NCI-H345 treated with DMSO at 0.1 percent for 48 hours (cell line): ENCODE measurements at regions not wholly inside any gene's neighbourhood (a gene's known extent, or its start where the extent isn't known, plus 50 kb on each side); places are given as distances from the start of the nearest gene placed in this dataset.
"Not testable (repeated sequence)": the region's sequence is repeated elsewhere in the genome, so short reads cannot be mapped to it uniquely, and the experiment has no call there.

Experiments used
- DNase-seq: peaks from one replicate; lab custom pipeline; 2025; ENCODE audit not compliant: unreplicated experiment; lab: John Stamatoyannopoulos, UW

- DNase-seq: no peak
These were observed 50.9 kb downstream of the ANXA2R start for GRCh38 chr5:42989190-42989589.

- DNase-seq: no peak
These were observed 51.6 kb downstream of the ANXA2R start for GRCh38 chr5:42988568-42988967.

GRCh38 chr5:42985129-42986037, 54.7 kb downstream of the ANXA2R start:
- DNase-seq: no peak

GRCh38 chr5:42984307-42984706, 55.8 kb downstream of the ANXA2R start:
- DNase-seq: no peak

GRCh38 chr5:42982107-42982622, 58.0 kb downstream of the ANXA2R start:
- DNase-seq: peak; percentile 38

GRCh38 chr5:42981417-42982106, 58.6 kb downstream of the ANXA2R start:
- not testable (repeated sequence) for DNase-seq

- not testable (repeated sequence) for DNase-seq
These were observed 59.1 kb downstream of the ANXA2R start for GRCh38 chr5:42981015-42981414.

- DNase-seq: not testable (repeated sequence)
These were observed 59.7 kb downstream of the ANXA2R start for GRCh38 chr5:42980391-42980790.

- not testable (repeated sequence) for DNase-seq
These were observed 60.9 kb downstream of the ANXA2R start for GRCh38 chr5:42979242-42979641.

GRCh38 chr5:42974536-42974935, 65.6 kb downstream of the ANXA2R start:
- DNase-seq: no peak

- no peak for DNase-seq
These were observed 69.2 kb downstream of the ANXA2R start for GRCh38 chr5:42970636-42971559.

- no peak for DNase-seq
These were observed 74.2 kb downstream of the ANXA2R start for GRCh38 chr5:42965934-42966333.

GRCh38 chr5:42963412-42963811, 76.7 kb downstream of the ANXA2R start:
- no peak for DNase-seq

- no peak for DNase-seq
These were observed 78.0 kb downstream of the ANXA2R start for GRCh38 chr5:42962124-42962523.

- no peak for DNase-seq
These were observed 79.6 kb downstream of the ANXA2R start for GRCh38 chr5:42960506-42960905.

- no peak for DNase-seq
These were observed 83.6 kb downstream of the ANXA2R start for GRCh38 chr5:42956551-42956950.

- no peak for DNase-seq
These were observed 87.1 kb downstream of the ANXA2R start for GRCh38 chr5:42953041-42953440.

- no peak for DNase-seq
These were observed 87.5 kb downstream of the ANXA2R start for GRCh38 chr5:42952578-42952974.

GRCh38 chr5:42951293-42951840, 88.8 kb downstream of the ANXA2R start:
- peak; percentile 25 for DNase-seq

GRCh38 chr5:42950456-42951292, 89.4 kb downstream of the ANXA2R start:
- DNase-seq: no peak
